Cardiac muscle cell (in vitro differentiated cells and primary cell): ENCODE measurements at regions not wholly inside any gene's neighbourhood (a gene's known extent, or its start where the extent isn't known, plus 50 kb on each side); places are given as distances from the start of the nearest gene placed in this dataset.
"Not testable (repeated sequence)": the region's sequence is repeated elsewhere in the genome, so short reads cannot be mapped to it uniquely, and the experiment has no call there.

Source experiments
- DNase-seq, 2 donors: peaks; one replicate each; pipeline versions ENCODE4 v3.0.0 to v3.0.0-alpha.2; 2010 to 2017; ENCODE audit warnings: low read depth in 1 of 2, low spot score in 1 of 2
- H3K27ac ChIP-seq: fragments of 200-600 bp; sonication (generic); 2 replicates; pipeline ENCODE4 v1.5.1; 2016
- H3K27me3 ChIP-seq: fragments of 200-600 bp; sonication (generic); 2 replicates; pipeline ENCODE4 v1.6.0; 2016; ENCODE audit warnings: control low read depth
- H3K36me3 ChIP-seq: fragments of 200-600 bp; sonication (generic); 2 replicates; pipeline ENCODE4 v1.5.1; 2016; ENCODE audit warnings: control low read depth
- H3K4me1 ChIP-seq: fragments of 200-600 bp; sonication (generic); 2 replicates; pipeline ENCODE4 v1.8.1; 2017; ENCODE audit warnings: low read depth, mild to moderate bottlenecking, mixed run types
- H3K4me3 ChIP-seq: fragments of 200-600 bp; sonication (generic); 2 replicates; pipeline ENCODE4 v1.5.1; 2016; ENCODE audit warnings: mild to moderate bottlenecking
- H3K9me3 ChIP-seq: fragments of 200-600 bp; sonication (generic); 2 replicates; pipeline ENCODE4 v1.5.1; 2017; ENCODE audit warnings: low read depth, mild to moderate bottlenecking, control low read depth
- TF ChIP-seq, protein P1 (sequence below): IDR thresholded peaks from 2 replicates; pipeline ENCODE4 v1.5.1; 2012; ENCODE audit warnings: low read depth, mild to moderate bottlenecking, low read length

GRCh38 chr1:5119366-5120234, 465.2 kb downstream of the AJAP1 start:
- H3K4me1 ChIP-seq, result no peaks in the 10 kb centered on the region
- H3K9me3 ChIP-seq, result no peaks in the 10 kb centered on the region
- H3K36me3 ChIP-seq, result no peaks in the 10 kb centered on the region
- no peak overlapping the region for H3K4me3 ChIP-seq
- DNase-seq, result no peak
- no peaks in the 10 kb centered on the region for H3K27me3 ChIP-seq
- TF ChIP-seq, protein P1, sequence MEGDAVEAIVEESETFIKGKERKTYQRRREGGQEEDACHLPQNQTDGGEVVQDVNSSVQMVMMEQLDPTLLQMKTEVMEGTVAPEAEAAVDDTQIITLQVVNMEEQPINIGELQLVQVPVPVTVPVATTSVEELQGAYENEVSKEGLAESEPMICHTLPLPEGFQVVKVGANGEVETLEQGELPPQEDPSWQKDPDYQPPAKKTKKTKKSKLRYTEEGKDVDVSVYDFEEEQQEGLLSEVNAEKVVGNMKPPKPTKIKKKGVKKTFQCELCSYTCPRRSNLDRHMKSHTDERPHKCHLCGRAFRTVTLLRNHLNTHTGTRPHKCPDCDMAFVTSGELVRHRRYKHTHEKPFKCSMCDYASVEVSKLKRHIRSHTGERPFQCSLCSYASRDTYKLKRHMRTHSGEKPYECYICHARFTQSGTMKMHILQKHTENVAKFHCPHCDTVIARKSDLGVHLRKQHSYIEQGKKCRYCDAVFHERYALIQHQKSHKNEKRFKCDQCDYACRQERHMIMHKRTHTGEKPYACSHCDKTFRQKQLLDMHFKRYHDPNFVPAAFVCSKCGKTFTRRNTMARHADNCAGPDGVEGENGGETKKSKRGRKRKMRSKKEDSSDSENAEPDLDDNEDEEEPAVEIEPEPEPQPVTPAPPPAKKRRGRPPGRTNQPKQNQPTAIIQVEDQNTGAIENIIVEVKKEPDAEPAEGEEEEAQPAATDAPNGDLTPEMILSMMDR, result no peak
- no peak overlapping the region for H3K27ac ChIP-seq

DNA sequence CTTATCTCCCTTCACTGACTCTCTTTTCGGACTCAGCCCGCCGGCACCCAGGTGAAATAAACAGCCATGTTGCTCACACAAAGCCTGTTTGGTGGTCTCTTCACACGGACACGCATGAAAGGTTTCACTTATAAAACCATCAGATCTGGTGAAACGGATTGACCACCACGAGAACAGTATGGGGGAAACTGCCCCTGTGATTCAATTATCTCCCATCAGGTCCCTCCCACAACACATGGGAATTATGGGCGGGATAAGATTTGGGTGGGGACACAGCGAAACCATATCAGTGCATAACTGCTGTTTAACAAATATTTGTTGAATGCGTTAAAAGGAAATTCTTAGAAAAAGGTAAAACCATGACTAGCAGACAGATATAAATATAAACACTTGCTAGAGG, 464.4 kb downstream of the AJAP1 start:
- not testable (repeated sequence) for H3K27ac ChIP-seq, H3K4me1 ChIP-seq, H3K9me3 ChIP-seq, DNase-seq, H3K36me3 ChIP-seq, H3K27me3 ChIP-seq, H3K4me3 ChIP-seq

GRCh38 chr1:5118292-5118691, 463.9 kb downstream of the AJAP1 start:
- H3K27me3 ChIP-seq, H3K27ac ChIP-seq, H3K9me3 ChIP-seq, H3K4me1 ChIP-seq, DNase-seq, H3K4me3 ChIP-seq, H3K36me3 ChIP-seq: not testable (repeated sequence)

DNA sequence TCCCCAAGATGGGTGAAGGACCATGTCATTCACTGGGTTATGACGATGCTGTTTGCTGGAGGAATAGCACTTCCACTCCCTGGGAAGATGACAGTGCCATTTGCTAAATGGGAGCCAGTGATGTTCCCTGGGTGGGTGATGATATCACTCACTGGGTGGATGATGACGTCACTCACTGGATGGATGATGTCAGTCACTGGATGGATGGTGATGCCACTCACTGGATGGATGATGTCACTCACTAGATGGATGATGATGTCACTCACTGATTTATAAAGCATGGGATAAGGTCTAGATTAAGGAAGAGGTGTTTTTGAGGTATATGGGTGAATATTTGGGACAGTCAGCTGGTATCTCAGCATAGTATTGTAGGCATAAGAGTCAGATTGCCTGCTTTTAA, 457.2 kb downstream of the AJAP1 start:
- H3K4me1 ChIP-seq, result no peaks in the 10 kb centered on the region
- DNase-seq, result no peak
- H3K27me3 ChIP-seq, result no peaks in the 10 kb centered on the region
- H3K27ac ChIP-seq, result no peak overlapping the region
- no peak overlapping the region for H3K4me3 ChIP-seq
- no peaks in the 10 kb centered on the region for H3K36me3 ChIP-seq
- no peaks in the 10 kb centered on the region for H3K9me3 ChIP-seq
- TF ChIP-seq, protein P1, result no peak

DNA sequence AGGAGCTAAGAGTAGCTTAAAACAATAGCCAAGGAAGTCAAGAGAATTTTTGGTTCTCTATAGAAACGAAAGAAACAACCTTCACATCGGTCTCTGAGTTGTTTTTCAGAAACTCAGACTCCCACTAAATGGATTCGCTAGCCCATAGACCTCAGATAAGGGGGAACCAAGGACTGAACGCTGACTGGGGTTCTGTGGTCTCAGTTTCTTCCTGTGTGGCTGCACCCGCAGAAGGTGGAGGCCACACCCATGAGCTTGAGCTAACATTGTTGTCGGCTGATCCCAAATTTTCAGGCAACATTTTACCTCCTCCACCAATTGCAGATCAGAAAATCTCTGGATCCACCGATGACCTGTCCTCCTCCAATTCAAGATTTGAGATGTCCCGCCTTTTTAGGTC, 456.1 kb downstream of the AJAP1 start:
- Histone ChIP-seq H3K27me3 (no peaks in the 10 kb centered on the region), H3K4me1 (no peaks in the 10 kb centered on the region), H3K27ac (no peak overlapping the region), H3K4me3 (no peak overlapping the region), H3K9me3 (no peaks in the 10 kb centered on the region), H3K36me3 (no peaks in the 10 kb centered on the region)
- TF ChIP-seq, protein P1, result no peak
- DNase-seq, result no peak

GRCh38 chr1:5109633-5110032, 455.2 kb downstream of the AJAP1 start:
- H3K4me3 ChIP-seq, result no peak overlapping the region
- no peaks in the 10 kb centered on the region for H3K36me3 ChIP-seq
- H3K27me3 ChIP-seq, result no peaks in the 10 kb centered on the region
- no peaks in the 10 kb centered on the region for H3K4me1 ChIP-seq
- no peaks in the 10 kb centered on the region for H3K9me3 ChIP-seq
- TF ChIP-seq, protein P1, result no peak
- no peak for DNase-seq
- no peak overlapping the region for H3K27ac ChIP-seq
